Stomach (tissue), 8 donors: ENCODE measurements at regions not wholly inside any gene's neighbourhood (a gene's known extent, or its start where the extent isn't known, plus 50 kb on each side); places are given as distances from the start of the nearest gene placed in this dataset.

Experiments
- DNase-seq, 2 donors: peaks; one replicate each; pipeline versions ENCODE4 v3.0.0 to v3.0.0-alpha.2; 2013 to 2019
- H3K27ac ChIP-seq, 5 donors: fragments of 200-600 bp in 4 of 5; sonication (generic) in 4 of 5; one replicate each; pipeline ENCODE4 v1.5.1; 2013 to 2019; ENCODE audit warnings: mild to moderate bottlenecking in 1 of 5, moderate library complexity in 1 of 5
- H3K27me3 ChIP-seq, 3 donors: fragments of 200-600 bp; sonication (generic); one replicate each; pipeline ENCODE4 v1.5.1; 2017 to 2019; ENCODE audit warnings: mixed run types in 1 of 3
- H3K36me3 ChIP-seq, 4 donors: fragments of 200-600 bp; sonication (generic); 1 replicate in 3 of 4; 2 replicates in 1 of 4; pipeline ENCODE4 v1.5.1; 2016 to 2019
- H3K4me1 ChIP-seq, 4 donors: fragments of 200-600 bp; sonication (generic); one replicate each; pipeline ENCODE4 v1.5.1; 2016 to 2019
- H3K4me3 ChIP-seq, 4 donors: fragments of 200-600 bp; sonication (generic) in 3 of 4; one replicate each; pipeline ENCODE4 v1.5.1; 2016 to 2019; ENCODE audit warnings: mild to moderate bottlenecking in 1 of 4
- H3K9me3 ChIP-seq, 4 donors: fragments of 200-600 bp; sonication (generic); one replicate each; pipeline ENCODE4 v1.5.1; 2016 to 2019
- CTCF ChIP-seq, 7 experiments: fragments of 450-650 bp in 4 of 7; fragments of 200-600 bp in 3 of 7; sonication (generic) in 3 of 7; IDR thresholded peaks; one replicate each; pipeline ENCODE4 v1.5.1; 2016 to 2019; ENCODE audit warnings: antibody characterized with exemption in 7 of 7, control low read depth in 2 of 7, mild to moderate bottlenecking in 1 of 7
- EP300 ChIP-seq: sonication (generic); formaldehyde crosslinking; IDR thresholded peaks from one replicate; pipeline ENCODE4 v1.6.1; 2017; ENCODE audit warnings: antibody characterized with exemption
- POLR2A ChIP-seq, 4 donors: fragments of 450-650 bp; IDR thresholded peaks; one replicate each; pipeline ENCODE4 v1.6.1; 2016; ENCODE audit warnings: antibody characterized with exemption in 4 of 4, control low read depth in 2 of 4, mild to moderate bottlenecking in 1 of 4, moderate library complexity in 1 of 4
- POLR2AphosphoS5 ChIP-seq, 3 donors: sonication (generic); formaldehyde crosslinking; IDR thresholded peaks; one replicate each; pipeline ENCODE4 v1.6.1; 2016; ENCODE audit warnings: antibody characterized with exemption in 3 of 3
- WGBS, 5 donors: extraction: QIAGEN DNeasy Blood & Tissue Kit in 3 of 5; methylation state at CpG; one replicate each; pipeline versions ENCODE4 v1.1.5 to v1.1.7; 2013 to 2018; 5-methylcytosine and 5-hydroxymethylcytosine counted together
- intact Hi-C: fragments of 100-400 bp; cut with DNase I; formaldehyde crosslinking; loops from one replicate; pipeline ENCODE4 v1.15.1; 2023; ENCODE audit warnings: low total_unique reads
- donor health status: healthy with polysubstance abuse.
- donor health status: Bipolar disorder and iron deficiency.
- donor health status: healthy.

GRCh38 chr14:48957486-48957885, 628.7 kb downstream of the RPS29 start:
- WGBS, 5 donors, result 89 to 97% (median 91%) methylated on average over 5 of the region's 5 CpGs
- Histone ChIP-seq H3K36me3 (no peaks in the 10 kb centered on the region), H3K9me3 (peaks cover 0 to 4% (median 0%) of the 10 kb centered on the region in 4 donors), H3K4me3 (no peak overlapping the region), H3K4me1 (no peaks in the 10 kb centered on the region), H3K27ac (no peak overlapping the region), H3K27me3 (no peaks in the 10 kb centered on the region)
- TF ChIP-seq POLR2AphosphoS5 (IDR thresholded peaks at IDR 0.05) (no peak), POLR2A (IDR thresholded peaks at IDR 0.05) (no peak), EP300 (no peak), CTCF (IDR thresholded peaks at IDR 0.05) (no peak)
- DNase-seq, result no peak
- intact Hi-C loops, result no loop called here

- no peak overlapping the region for H3K4me3 ChIP-seq
- peaks cover 0 to 4% (median 0%) of the 10 kb centered on the region in 4 donors for H3K9me3 ChIP-seq
- DNase-seq, result no peak
- 22 to 39% (median 25%) methylated on average over 1 of the region's 1 CpG for WGBS, 5 donors
- H3K36me3 ChIP-seq, result no peaks in the 10 kb centered on the region
- intact Hi-C loops, result no loop called here
- H3K27ac ChIP-seq, result no peak overlapping the region
- no peak for TF ChIP-seq POLR2A (IDR thresholded peaks at IDR 0.05)
- TF ChIP-seq EP300, result no peak
- no peak for TF ChIP-seq CTCF (IDR thresholded peaks at IDR 0.05)
- TF ChIP-seq POLR2AphosphoS5 (IDR thresholded peaks at IDR 0.05), result no peak
- H3K4me1 ChIP-seq, result no peaks in the 10 kb centered on the region
- no peaks in the 10 kb centered on the region for H3K27me3 ChIP-seq
Measured at GRCh38 chr14:48955857-48956256, 630.3 kb downstream of the RPS29 start.

GRCh38 chr14:48954446-48954845, 631.7 kb downstream of the RPS29 start:
- no peak overlapping the region for H3K4me3 ChIP-seq
- intact Hi-C loops, result no loop called here
- H3K9me3 ChIP-seq, result peaks cover 0 to 4% (median 0%) of the 10 kb centered on the region in 4 donors
- H3K36me3 ChIP-seq, result no peaks in the 10 kb centered on the region
- DNase-seq, result no peak
- H3K27me3 ChIP-seq, result no peaks in the 10 kb centered on the region
- TF ChIP-seq CTCF (IDR thresholded peaks at IDR 0.05), result no peak
- no peak for TF ChIP-seq EP300
- TF ChIP-seq POLR2A (IDR thresholded peaks at IDR 0.05), result no peak
- no peak for TF ChIP-seq POLR2AphosphoS5 (IDR thresholded peaks at IDR 0.05)
- WGBS, 5 donors, result 63 to 88% (median 80%) methylated on average over 1 of the region's 1 CpG
- no peak overlapping the region for H3K27ac ChIP-seq
- no peaks in the 10 kb centered on the region for H3K4me1 ChIP-seq

- no peak for DNase-seq
- H3K9me3 ChIP-seq, result no peaks in the 10 kb centered on the region
- no peak overlapping the region for H3K4me3 ChIP-seq
- intact Hi-C loops, result no loop called here
- no peaks in the 10 kb centered on the region for H3K27me3 ChIP-seq
- no peak overlapping the region for H3K27ac ChIP-seq
- no peaks in the 10 kb centered on the region for H3K4me1 ChIP-seq
- no peaks in the 10 kb centered on the region for H3K36me3 ChIP-seq
- TF ChIP-seq CTCF (IDR thresholded peaks at IDR 0.05), result no peak
- 75 to 83% (median 76%) methylated on average over 4 of the region's 4 CpGs for WGBS, 5 donors
Measured at GRCh38 chr14:48944809-48945208, 641.4 kb downstream of the RPS29 start.
